DMS153 treated with DMSO at 0.1 percent for 48 hours (cell line): ENCODE measurements at regions not wholly inside any gene's neighbourhood (a gene's known extent, or its start where the extent isn't known, plus 50 kb on each side); places are given as distances from the start of the nearest gene placed in this dataset.
"Not testable (repeated sequence)": the region's sequence is repeated elsewhere in the genome, so short reads cannot be mapped to it uniquely, and the experiment has no call there.

Experiments
- DNase-seq: peaks from one replicate; lab custom pipeline; 2025; ENCODE audit not compliant: unreplicated experiment; lab: John Stamatoyannopoulos, UW

GRCh38 chr12:70008944-70009343 lies 183.9 kb downstream of the MYRFL start:
- DNase-seq, result no peak

GRCh38 chr12:70011353-70011752 lies 186.3 kb downstream of the MYRFL start:
- DNase-seq, result no peak

- not testable (repeated sequence) for DNase-seq
These were observed 188.0 kb downstream of the MYRFL start for GRCh38 chr12:70013016-70013415.

GRCh38 chr12:70028515-70028914 lies 203.5 kb downstream of the MYRFL start:
- DNase-seq, result no peak

- no peak for DNase-seq
These were observed 203.9 kb downstream of the MYRFL start for GRCh38 chr12:70028918-70029317.

- no peak for DNase-seq
These were observed 206.0 kb downstream of the MYRFL start for GRCh38 chr12:70031046-70031445.

- DNase-seq, result no peak
These were observed 207.0 kb downstream of the MYRFL start for GRCh38 chr12:70032076-70032475.

GRCh38 chr12:70033310-70033709 lies 208.3 kb downstream of the MYRFL start:
- no peak for DNase-seq

- DNase-seq, result no peak
These were observed 203.1 kb upstream of the CNOT2 start for GRCh38 chr12:70040141-70040540.

- no peak for DNase-seq
These were observed 200.6 kb upstream of the CNOT2 start for GRCh38 chr12:70042675-70043074.

- no peak for DNase-seq
These were observed 199.6 kb upstream of the CNOT2 start for GRCh38 chr12:70043490-70044138.

GRCh38 chr12:70044167-70044566 lies 199.1 kb upstream of the CNOT2 start:
- no peak for DNase-seq

GRCh38 chr12:70045036-70045435 lies 198.2 kb upstream of the CNOT2 start:
- no peak for DNase-seq

GRCh38 chr12:70045514-70045913 lies 197.7 kb upstream of the CNOT2 start:
- DNase-seq, result no peak

- DNase-seq, result no peak
These were observed 194.5 kb upstream of the CNOT2 start for GRCh38 chr12:70048521-70049250.

- DNase-seq, result no peak
These were observed 193.5 kb upstream of the CNOT2 start for GRCh38 chr12:70049596-70050360.

- DNase-seq, result no peak
These were observed 190.8 kb upstream of the CNOT2 start for GRCh38 chr12:70052476-70052875.

- no peak for DNase-seq
These were observed 190.2 kb upstream of the CNOT2 start for GRCh38 chr12:70052931-70053497.

GRCh38 chr12:70059373-70059772 lies 183.9 kb upstream of the CNOT2 start:
- DNase-seq, result no peak

- no peak for DNase-seq
These were observed 182.6 kb upstream of the CNOT2 start for GRCh38 chr12:70060634-70061033.

GRCh38 chr12:70068743-70069142 lies 174.5 kb upstream of the CNOT2 start:
- DNase-seq, result no peak
